Chondrocyte (in vitro differentiated cells): ENCODE measurements at regions not wholly inside any gene's neighbourhood (a gene's known extent, or its start where the extent isn't known, plus 50 kb on each side); places are given as distances from the start of the nearest gene placed in this dataset.

Experiments
- DNase-seq: peaks from one replicate; pipeline ENCODE4 v3.0.0; 2021; ENCODE audit warnings: mixed read lengths, low spot score
- H3K27ac Mint-ChIP-seq: one replicate; pipeline ENCODE4 v1.8.0; 2021; ENCODE audit warnings: mild to moderate bottlenecking, moderate library complexity, mixed read lengths; ENCODE audit not compliant: unreplicated experiment
- H3K27me3 Mint-ChIP-seq: 2 replicates; pipeline ENCODE4 v1.8.0; 2021; ENCODE audit warnings: low read depth, mixed read lengths
- H3K36me3 Mint-ChIP-seq: 2 replicates; pipeline ENCODE4 v1.8.0; 2021; ENCODE audit warnings: low read depth, mixed read lengths
- H3K4me1 Mint-ChIP-seq: 2 replicates; pipeline ENCODE4 v1.8.0; 2021; ENCODE audit warnings: low read depth, mild to moderate bottlenecking, mixed read lengths
- H3K4me3 Mint-ChIP-seq: one replicate; pipeline ENCODE4 v1.8.0; 2021; ENCODE audit warnings: mild to moderate bottlenecking, moderate library complexity, mixed read lengths; ENCODE audit not compliant: unreplicated experiment
- H3K9me3 Mint-ChIP-seq: 2 replicates; pipeline ENCODE4 v1.8.0; 2021; ENCODE audit warnings: low read depth, mixed read lengths
- CTCF ChIP-seq: fragments of 200-600 bp; sonication (generic); IDR thresholded peaks from 2 replicates; pipeline ENCODE4 v1.5.0; 2021; ENCODE audit warnings: antibody characterized with exemption, mild to moderate bottlenecking, moderate library complexity

GRCh38 chr11:71201936-71202597 lies 50.3 kb downstream of the SHANK2 start:
- Mint-ChIP-seq H3K36me3 (no peaks in the 10 kb centered on the region), H3K27ac (no peak overlapping the region), H3K27me3 (peaks cover 43% of the 10 kb centered on the region), H3K4me3 (no peak overlapping the region), H3K9me3 (no peaks in the 10 kb centered on the region), H3K4me1 (peaks cover 4% of the 10 kb centered on the region)
- DNase-seq, result peak; percentile 54
- no peak for TF ChIP-seq CTCF

GRCh38 chr11:71201231-71201630 lies 51.1 kb downstream of the SHANK2 start:
- H3K27ac Mint-ChIP-seq, result no peak overlapping the region
- peak; percentile 82 for DNase-seq
- H3K4me3 Mint-ChIP-seq, result no peak overlapping the region
- TF ChIP-seq CTCF, result no peak
- H3K27me3 Mint-ChIP-seq, result peaks cover 40% of the 10 kb centered on the region
- H3K9me3 Mint-ChIP-seq, result no peaks in the 10 kb centered on the region
- H3K36me3 Mint-ChIP-seq, result no peaks in the 10 kb centered on the region
- peaks cover 2% of the 10 kb centered on the region for H3K4me1 Mint-ChIP-seq

GRCh38 chr11:71200761-71201160 lies 51.6 kb downstream of the SHANK2 start:
- H3K27ac Mint-ChIP-seq, result no peak overlapping the region
- no peaks in the 10 kb centered on the region for H3K36me3 Mint-ChIP-seq
- peaks cover 37% of the 10 kb centered on the region for H3K27me3 Mint-ChIP-seq
- TF ChIP-seq CTCF, result no peak
- no peaks in the 10 kb centered on the region for H3K4me1 Mint-ChIP-seq
- no peak overlapping the region for H3K4me3 Mint-ChIP-seq
- no peaks in the 10 kb centered on the region for H3K9me3 Mint-ChIP-seq
- DNase-seq, result peak; percentile 44

GRCh38 chr11:71200172-71200716 lies 52.1 kb downstream of the SHANK2 start:
- Mint-ChIP-seq H3K4me1 (no peaks in the 10 kb centered on the region), H3K27me3 (peaks cover 35% of the 10 kb centered on the region), H3K27ac (no peak overlapping the region)

More at GRCh38 chr11:71200172-71200716, 52.1 kb downstream of the SHANK2 start:
- Mint-ChIP-seq H3K4me3 (no peak overlapping the region), H3K36me3 (no peaks in the 10 kb centered on the region), H3K9me3 (no peaks in the 10 kb centered on the region)
- no peak for DNase-seq
- no peak for TF ChIP-seq CTCF
